NCI-H446 treated with DMSO at 0.1 percent for 48 hours (cell line): ENCODE measurements at regions not wholly inside any gene's neighbourhood (a gene's known extent, or its start where the extent isn't known, plus 50 kb on each side); places are given as distances from the start of the nearest gene placed in this dataset.

Source experiments
- DNase-seq: peaks from one replicate; lab custom pipeline; 2025; lab: John Stamatoyannopoulos, UW

GRCh38 chr9:79988126-79988525 lies 416.4 kb downstream of the TLE4 start:
- DNase-seq = no peak

- DNase-seq = no peak
Observed at GRCh38 chr9:79986437-79986836, 414.7 kb downstream of the TLE4 start.

GRCh38 chr9:79985772-79986171 lies 414.0 kb downstream of the TLE4 start:
- no peak for DNase-seq

DNA sequence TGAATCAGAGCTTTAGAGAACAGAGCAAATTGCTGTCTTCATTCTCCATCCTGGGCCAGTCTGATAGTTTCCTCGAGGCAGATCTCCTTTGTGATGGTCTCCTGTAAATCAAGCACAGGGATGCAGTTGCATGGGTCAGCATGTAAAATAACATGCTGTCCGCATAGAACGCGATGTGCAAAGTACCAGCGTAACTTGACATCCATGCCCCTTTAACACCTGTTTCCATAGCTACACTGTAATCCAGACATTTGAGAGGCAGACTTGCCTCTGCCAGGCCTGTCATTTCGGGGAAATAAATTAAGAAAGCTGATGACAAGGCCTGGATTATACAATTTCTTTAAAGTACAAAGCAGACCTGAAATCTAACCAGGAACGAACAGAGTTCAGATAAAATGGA lies 413.5 kb downstream of the TLE4 start:
- DNase-seq = no peak

GRCh38 chr9:79984429-79985067 lies 412.8 kb downstream of the TLE4 start:
- DNase-seq = no peak

DNA sequence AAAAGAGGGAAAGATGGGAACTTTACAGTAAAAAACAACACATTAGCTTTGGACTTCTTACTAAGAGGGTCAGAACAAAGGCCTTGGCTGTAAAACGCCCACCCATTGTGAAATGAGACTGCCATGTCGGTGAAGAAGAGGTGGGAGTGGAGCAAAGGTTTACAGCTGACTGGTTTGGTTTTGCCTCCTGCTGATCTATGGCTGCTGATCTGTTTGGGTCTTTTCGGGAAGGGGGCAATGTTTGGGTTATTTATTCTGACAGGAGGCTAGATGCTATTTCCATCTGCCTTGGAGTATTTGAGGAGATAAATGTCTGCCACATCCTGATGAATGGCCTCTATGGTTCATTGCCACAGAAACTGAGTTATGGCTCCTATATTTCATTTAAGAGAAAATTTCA lies 408.7 kb downstream of the TLE4 start:
- no peak for DNase-seq

GRCh38 chr9:79977510-79978197 lies 405.9 kb downstream of the TLE4 start:
- DNase-seq = no peak

- no peak for DNase-seq
Observed at GRCh38 chr9:79977074-79977435, 405.3 kb downstream of the TLE4 start.

DNA sequence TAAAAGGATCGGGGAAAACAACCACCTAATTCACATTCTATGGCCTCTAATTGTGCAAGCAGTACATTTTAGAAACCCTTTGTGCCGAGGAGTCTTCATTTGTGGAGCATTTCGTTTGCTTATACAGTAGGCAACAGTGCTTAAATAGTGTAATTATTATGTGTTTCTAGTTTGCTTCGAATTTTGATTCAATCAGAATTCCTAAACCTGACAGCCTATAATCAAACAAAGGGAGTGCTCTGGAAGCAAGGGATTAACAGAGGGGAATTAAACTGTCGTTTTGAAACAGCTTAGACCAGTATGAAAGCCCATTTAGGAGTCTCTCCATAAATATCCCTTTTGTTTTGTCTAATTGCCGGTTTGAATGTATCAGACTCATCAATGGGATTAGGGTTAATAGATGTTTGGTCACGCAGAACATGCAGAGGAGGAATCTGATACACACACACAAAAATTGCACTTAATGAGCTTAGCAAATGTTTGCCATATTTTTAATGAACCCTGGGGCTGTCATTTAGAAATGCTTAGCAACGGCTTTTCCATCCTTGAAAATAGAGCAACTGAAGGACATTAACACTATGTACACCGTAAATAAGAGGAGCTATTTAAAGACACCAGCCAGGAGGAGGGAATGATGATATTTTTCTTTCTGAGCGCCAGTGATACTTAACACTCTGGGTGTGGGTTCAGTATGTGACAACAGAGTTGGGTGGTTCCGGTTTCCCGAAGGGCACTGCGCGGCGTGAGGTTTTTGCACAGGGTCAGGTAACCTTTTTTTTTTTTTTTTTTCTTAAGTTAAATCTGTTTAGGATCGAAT lies 404.7 kb downstream of the TLE4 start:
- DNase-seq = no peak

DNA sequence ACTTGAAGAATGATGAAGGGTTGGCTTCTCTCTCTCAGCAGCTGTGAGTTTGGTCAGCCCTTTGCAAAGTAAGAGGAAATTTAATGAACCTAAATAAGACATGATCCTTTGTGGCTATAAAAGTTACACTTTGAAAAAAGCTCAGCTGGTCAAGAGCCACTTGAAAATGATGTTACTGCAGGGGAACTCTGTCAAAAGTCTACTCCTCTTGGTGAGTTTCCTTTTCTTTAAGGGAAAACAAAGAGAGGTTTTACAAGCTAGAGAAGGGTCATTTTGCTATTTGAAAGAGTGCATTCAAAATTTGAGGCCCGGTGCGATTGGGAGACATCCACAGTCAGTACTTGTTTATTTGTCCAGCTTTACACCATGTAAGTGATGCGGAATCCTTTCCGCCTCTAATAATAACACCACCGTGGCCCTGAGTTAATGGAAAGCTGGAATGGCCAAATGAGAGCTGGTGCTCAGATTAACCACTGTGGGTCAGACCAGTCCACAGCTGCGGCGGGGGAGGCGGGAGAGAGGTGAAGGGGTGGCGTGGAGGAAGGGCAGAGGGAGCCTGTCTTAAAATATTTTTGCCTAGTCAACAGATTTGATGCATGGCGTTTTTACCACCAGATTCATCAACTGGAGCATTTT lies 404.0 kb downstream of the TLE4 start:
- DNase-seq = no peak

DNA sequence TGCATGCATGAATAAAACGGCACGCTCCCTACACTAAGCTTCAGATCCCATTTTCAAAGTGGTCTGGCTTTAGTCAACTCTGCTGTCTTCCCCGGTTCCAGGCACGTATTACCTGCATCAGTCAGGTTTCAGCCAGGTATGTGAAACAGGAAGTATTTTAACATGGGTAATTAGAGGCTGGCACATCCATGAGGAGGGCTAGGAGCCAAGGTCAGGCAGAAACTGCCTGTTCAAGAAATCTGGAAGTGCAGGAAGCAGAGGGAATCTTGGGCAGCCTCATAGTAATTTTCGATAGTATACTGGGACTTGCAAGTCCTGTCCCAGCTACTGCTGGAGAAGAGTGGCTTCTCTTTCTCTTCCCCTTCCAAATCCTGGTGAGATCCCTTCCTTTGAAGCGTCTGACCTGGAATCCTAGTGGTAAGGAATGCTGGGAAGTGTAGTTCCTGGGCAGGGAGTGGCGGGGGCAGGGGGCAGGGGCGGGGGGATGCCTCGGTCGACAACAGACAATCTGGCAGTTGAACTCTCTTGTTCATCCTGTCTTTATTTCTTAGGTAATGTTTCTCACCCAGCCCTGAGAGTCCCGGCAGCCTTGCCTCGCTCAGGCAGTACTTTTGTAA lies 403.1 kb downstream of the TLE4 start:
- no peak for DNase-seq

DNA sequence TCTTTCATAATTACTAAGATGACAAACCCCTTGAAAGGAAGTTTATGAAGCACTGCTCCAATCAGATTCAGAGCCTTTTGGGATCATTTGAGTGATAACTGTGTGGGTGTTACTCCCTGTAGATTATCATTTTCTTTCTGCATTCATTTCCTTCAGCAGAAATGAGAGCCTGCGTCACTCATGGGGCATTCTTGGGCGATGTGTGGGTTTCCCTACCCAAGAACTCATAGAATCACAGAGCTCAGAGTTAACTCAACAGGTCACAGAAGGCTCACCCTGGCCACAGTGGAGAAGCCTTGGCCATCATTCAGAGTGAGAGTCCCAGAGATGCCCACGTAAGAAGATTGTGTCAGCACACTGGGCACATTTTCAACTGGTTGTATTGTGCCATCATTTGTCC lies 401.9 kb downstream of the TLE4 start:
- DNase-seq = no peak

DNA sequence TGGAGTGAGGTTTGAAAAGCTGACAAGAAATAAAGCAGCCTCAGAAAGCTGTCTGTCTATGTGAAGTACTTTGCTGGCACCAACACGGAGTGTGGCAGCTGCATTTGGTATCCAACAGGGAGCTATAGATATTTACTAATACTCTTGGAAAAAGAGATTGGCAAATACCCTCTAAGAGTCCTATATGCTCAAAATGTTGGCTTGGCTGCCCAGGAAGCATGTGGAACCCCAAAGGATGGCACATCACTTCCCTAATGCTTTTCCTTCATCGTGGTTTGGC lies 398.3 kb downstream of the TLE4 start:
- no peak for DNase-seq

- peak; percentile 3 for DNase-seq
Observed at GRCh38 chr9:79969393-79970145, 397.8 kb downstream of the TLE4 start.

DNA sequence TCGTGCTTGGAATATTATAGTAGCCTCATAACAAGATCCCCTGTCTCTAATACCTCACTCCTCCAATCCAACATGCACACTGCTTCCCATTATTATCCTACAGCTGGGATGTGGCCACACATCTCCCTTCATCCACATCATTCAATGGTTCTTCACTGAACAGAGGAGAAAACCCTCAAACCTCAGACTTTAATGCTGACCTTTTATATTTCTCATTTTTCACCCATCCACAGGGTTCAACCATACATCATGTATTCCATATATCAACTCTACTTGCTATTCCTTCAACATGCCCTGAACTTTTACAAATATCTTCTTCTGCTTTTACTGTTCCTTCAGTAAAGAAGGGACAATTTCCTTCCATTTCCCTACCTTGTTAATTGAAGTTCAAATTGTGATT lies 396.8 kb downstream of the TLE4 start:
- DNase-seq = no peak

DNA sequence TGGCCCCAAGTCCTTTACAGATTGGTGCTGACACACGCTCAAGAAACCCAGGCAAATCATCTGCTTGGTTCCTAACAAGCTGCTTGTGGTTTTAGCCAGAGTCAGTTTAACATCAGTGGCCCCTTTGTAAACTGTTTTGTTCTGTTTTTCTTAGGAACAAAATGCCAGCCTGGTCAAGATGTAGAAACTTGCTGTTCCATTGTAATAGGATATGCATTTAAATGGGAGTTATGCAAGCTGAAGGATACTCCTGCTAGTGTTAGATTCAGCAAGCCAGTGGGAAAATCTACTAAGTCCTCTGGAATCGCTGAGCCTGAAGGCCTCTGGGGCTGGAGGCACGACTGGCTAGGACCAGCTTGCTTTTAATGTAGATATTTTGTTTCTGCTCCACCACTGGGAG lies 391.1 kb downstream of the TLE4 start:
- DNase-seq = no peak

DNA sequence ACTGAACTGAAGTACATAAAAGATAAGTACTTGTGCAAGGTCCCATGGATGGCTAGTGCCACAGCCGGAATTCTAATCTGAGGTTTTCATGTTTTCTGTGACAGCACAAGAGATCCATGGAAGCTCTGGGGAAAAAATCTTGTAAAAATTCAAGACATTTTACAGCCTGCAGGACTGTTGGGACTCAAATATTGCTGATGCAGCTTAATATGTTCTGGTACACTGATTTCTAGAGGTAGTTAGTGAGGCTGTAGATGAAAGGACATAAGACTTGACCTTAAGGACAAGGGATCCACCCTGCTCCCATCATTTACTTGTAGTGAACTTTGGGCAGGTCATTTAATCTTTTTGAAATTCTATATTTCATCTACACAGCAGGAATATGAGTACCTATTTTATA lies 390.4 kb downstream of the TLE4 start:
- no peak for DNase-seq

GRCh38 chr9:79955300-79955699 lies 383.5 kb downstream of the TLE4 start:
- DNase-seq = no peak

GRCh38 chr9:79953908-79954307 lies 382.1 kb downstream of the TLE4 start:
- no peak for DNase-seq

DNA sequence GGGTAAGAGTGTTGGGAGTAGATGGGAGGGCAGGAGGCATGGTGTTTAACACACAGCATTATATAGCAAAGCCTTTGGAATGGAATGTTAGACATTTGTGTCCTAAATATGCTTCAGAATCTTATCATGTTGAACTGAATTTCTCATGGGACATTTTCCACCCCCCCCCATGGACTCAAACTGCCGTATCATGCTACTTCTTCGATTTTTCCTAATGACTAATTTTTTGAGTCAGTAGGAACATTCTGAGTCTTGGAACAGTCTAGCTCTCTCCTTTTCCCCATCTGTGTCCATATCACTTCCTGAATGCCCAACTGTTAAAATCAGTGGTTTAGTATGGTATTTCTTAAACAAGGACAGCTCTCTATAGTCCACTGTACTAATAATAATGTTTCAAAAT lies 380.6 kb downstream of the TLE4 start:
- DNase-seq = no peak

- no peak for DNase-seq
Observed at GRCh38 chr9:79946712-79947111, 374.9 kb downstream of the TLE4 start.

GRCh38 chr9:79945495-79945894 lies 373.7 kb downstream of the TLE4 start:
- no peak for DNase-seq
